GM20000 (cell line): ENCODE measurements at regions not wholly inside any gene's neighbourhood (a gene's known extent, or its start where the extent isn't known, plus 50 kb on each side); places are given as distances from the start of the nearest gene placed in this dataset.

ENCODE experiments used
- DNase-seq: peaks from one replicate; pipeline ENCODE4 v3.0.0; 2012; ENCODE audit warnings: low spot score
- CTCF ChIP-seq: IDR thresholded peaks from 2 replicates; pipeline ENCODE4 v1.5.1; 2012; ENCODE audit warnings: mild to moderate bottlenecking, control low read depth; ENCODE audit errors: extremely low read depth, missing control alignments

DNA sequence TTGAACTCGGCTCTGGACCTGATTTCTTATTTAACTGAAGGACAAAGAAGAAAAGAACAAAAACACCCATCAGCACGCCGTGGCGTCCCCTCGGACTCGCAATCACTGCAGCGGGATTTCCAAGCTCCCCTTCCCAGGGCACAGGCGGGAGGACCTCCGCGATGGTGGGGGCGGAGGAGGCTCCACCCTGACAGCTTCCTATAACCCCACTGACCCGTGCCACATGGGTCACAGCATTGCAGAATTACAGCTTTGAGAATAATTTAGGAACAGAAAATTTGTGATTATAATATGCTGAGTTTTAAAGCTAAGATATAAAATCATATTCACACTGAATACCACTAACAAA is 129.7 kb upstream of the SEC61G start:
- no peak for DNase-seq
- TF ChIP-seq CTCF = no peak

GRCh38 chr7:54897891-54898290 is 120.9 kb upstream of the EGFR start:
- no peak for DNase-seq
- no peak for TF ChIP-seq CTCF

DNA sequence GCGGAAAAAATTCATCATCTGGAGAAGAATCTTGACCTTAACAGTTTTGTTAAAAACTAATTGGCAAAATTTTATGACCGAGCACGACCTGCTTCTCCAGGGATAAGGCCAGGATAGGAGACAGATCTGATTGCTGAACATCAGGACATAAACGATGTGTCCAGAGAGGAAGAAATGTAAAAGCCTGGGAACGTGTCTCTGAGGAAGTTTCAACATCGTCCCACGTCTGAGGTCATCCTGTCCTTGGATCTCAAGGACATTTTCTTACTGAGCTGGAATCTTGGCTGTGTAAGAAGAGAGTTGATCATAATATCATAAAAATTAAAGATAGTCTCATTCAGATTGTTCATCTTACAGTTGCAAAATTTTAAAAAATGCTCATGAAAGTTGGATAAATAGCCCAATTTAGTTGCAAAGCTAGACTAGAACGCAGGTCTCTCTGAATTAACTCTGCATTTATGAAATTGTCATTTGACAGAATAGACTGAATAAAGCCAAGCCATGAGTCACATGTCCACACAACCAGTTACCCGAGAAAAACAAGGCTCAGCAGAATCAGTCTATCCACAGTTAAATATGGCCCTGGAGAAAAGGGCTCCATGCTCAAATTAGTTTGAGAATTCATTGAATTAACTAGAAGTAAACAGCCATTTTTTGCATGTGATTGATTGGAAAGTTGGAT is 120.0 kb upstream of the EGFR start:
- no peak for DNase-seq
- TF ChIP-seq CTCF = no peak

DNA sequence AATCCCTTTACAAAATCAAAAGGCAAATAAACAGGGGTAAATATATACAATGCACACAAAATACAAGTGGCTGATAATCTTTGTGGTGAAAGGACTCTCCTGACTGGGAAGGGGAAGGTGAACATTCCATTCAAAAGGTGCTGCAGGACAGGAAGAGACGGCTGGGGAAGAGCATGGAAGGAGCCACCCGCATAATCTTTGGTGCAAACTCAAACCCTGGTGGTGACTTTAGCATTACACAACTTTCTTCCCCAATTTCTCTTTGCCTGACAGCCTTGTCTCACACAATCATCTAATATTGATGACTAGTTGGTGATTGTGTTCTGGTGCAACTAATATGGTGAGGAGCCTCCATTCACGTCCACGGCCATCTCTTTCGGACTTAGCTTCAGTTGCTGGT is 117.0 kb upstream of the EGFR start:
- DNase-seq = no peak
- no peak for TF ChIP-seq CTCF

- no peak for DNase-seq
- TF ChIP-seq CTCF = no peak
Measured at GRCh38 chr7:54904130-54904529, 114.7 kb upstream of the EGFR start.

DNA sequence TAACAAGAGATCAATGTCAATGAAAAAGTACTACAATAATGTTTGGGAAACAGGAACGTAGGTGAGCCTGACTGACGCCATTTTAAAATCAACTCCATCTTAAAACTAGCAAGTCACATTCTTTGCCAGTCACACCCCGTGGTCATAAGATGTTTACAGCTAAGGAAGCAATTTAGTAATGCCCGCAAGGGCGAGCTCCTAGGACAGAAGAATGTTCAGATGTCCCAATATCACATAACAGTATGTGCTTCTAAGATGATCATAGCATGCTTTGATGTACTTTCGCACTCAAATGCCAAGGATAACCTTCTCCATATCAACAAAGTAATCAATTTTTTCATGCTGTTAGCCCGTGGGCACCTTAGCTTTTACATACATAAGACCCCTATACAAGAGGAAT is 113.8 kb upstream of the EGFR start:
- no peak for DNase-seq
- no peak for TF ChIP-seq CTCF

DNA sequence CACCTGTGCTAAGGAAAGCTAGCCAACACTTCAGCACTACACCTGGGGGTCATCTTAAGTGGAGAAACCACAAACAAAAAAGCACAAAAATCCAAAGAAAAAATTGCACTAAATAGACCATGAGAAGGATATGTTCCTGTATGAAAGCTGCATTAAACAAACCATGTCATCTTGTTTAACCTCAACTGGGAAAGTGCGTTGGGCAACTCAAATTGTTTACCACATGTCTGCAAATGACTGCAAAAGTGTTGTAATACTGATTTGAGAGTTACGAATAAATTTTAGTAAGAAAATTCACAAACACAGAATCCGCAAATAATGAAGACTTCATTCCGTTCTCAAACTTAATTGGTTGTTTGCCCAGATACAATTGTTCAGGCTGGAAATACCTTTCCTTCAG is 111.9 kb upstream of the EGFR start:
- no peak for TF ChIP-seq CTCF
- DNase-seq = no peak

- no peak for TF ChIP-seq CTCF
- no peak for DNase-seq
Measured at GRCh38 chr7:54907981-54908380, 110.8 kb upstream of the EGFR start.
